ENCODE measurements at regions not wholly inside any gene's neighbourhood (a gene's known extent, or its start where the extent isn't known, plus 50 kb on each side); places are given as distances from the start of the nearest gene placed in this dataset.

DNA sequence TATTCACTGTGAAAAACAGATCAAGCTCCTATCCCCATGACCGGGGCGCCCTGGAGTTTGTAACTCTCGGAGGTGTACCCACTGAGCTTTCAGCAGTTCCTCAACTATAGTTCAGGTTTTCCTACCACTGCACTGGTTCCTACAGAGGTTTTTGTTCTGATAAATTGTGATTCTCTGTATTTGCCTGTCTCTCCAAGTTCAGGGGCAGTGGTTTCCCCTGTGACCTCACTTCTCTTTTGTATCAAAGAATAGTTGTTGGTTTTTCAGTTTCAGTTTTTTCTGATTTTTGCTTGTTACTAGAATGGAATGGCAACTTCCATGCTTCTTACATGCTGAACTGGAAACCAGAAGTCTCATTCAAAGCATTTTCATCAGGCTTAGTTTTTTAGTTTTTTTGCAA is 56.8 kb upstream of the PLS3 start (continued):
- TF ChIP-seq, protein P1, sequence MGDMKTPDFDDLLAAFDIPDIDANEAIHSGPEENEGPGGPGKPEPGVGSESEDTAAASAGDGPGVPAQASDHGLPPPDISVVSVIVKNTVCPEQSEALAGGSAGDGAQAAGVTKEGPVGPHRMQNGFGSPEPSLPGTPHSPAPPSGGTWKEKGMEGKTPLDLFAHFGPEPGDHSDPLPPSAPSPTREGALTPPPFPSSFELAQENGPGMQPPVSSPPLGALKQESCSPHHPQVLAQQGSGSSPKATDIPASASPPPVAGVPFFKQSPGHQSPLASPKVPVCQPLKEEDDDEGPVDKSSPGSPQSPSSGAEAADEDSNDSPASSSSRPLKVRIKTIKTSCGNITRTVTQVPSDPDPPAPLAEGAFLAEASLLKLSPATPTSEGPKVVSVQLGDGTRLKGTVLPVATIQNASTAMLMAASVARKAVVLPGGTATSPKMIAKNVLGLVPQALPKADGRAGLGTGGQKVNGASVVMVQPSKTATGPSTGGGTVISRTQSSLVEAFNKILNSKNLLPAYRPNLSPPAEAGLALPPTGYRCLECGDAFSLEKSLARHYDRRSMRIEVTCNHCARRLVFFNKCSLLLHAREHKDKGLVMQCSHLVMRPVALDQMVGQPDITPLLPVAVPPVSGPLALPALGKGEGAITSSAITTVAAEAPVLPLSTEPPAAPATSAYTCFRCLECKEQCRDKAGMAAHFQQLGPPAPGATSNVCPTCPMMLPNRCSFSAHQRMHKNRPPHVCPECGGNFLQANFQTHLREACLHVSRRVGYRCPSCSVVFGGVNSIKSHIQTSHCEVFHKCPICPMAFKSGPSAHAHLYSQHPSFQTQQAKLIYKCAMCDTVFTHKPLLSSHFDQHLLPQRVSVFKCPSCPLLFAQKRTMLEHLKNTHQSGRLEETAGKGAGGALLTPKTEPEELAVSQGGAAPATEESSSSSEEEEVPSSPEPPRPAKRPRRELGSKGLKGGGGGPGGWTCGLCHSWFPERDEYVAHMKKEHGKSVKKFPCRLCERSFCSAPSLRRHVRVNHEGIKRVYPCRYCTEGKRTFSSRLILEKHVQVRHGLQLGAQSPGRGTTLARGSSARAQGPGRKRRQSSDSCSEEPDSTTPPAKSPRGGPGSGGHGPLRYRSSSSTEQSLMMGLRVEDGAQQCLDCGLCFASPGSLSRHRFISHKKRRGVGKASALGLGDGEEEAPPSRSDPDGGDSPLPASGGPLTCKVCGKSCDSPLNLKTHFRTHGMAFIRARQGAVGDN (IDR thresholded peaks at IDR 0.05), result no peak
- TF ChIP-seq CBX5 (IDR thresholded peaks at IDR 0.05; ENCODE audit: low read depth) (no peak), BRCA1 (IDR thresholded peaks at IDR 0.05; ENCODE audit: low read depth, low read length) (no peak), NFIC (IDR thresholded peaks at IDR 0.05; ENCODE audit: low read depth, low read length) (no peak)
